GM10266 (cell line): ENCODE measurements at regions not wholly inside any gene's neighbourhood (a gene's known extent, or its start where the extent isn't known, plus 50 kb on each side); places are given as distances from the start of the nearest gene placed in this dataset.

ENCODE experiments used
- DNase-seq: peaks from one replicate; pipeline ENCODE4 v3.0.0; 2012; ENCODE audit errors: extremely low spot score
- TF ChIP-seq, protein P1 (sequence below): IDR thresholded peaks from 2 replicates; pipeline ENCODE4 v1.5.1; 2012; ENCODE audit warnings: mild to moderate bottlenecking, low read depth; ENCODE audit not compliant: control insufficient read depth, insufficient read depth; ENCODE audit errors: missing control alignments

DNA sequence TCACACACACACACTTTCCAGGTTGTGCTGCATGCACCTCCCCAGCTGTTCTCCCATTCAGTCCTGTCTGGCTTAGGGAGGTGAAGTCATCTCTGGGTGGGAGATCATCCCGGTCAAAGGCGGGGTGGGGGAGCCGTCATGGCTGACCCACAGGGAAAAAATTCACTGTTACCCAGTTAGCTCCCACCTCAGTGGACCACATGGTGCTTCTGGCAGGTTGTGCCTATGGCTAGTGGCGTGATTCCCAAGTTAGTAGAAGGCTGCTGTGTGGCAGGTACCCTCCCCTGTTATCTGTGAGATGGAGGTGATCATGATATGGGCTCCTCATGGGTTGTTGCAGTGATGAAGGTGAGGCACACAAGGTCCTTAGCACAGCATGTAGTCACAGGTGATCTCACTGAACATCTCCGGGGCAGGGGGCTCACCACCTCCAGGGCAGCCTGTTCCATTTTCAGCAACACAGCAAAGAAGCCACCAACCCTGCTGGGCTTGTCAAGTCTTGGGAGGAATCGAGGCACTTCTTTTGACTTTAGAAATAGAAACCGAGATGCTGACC lies 154.9 kb upstream of the CCND2 start:
- TF ChIP-seq, protein P1, sequence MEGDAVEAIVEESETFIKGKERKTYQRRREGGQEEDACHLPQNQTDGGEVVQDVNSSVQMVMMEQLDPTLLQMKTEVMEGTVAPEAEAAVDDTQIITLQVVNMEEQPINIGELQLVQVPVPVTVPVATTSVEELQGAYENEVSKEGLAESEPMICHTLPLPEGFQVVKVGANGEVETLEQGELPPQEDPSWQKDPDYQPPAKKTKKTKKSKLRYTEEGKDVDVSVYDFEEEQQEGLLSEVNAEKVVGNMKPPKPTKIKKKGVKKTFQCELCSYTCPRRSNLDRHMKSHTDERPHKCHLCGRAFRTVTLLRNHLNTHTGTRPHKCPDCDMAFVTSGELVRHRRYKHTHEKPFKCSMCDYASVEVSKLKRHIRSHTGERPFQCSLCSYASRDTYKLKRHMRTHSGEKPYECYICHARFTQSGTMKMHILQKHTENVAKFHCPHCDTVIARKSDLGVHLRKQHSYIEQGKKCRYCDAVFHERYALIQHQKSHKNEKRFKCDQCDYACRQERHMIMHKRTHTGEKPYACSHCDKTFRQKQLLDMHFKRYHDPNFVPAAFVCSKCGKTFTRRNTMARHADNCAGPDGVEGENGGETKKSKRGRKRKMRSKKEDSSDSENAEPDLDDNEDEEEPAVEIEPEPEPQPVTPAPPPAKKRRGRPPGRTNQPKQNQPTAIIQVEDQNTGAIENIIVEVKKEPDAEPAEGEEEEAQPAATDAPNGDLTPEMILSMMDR, result no peak
- no peak for DNase-seq

DNA sequence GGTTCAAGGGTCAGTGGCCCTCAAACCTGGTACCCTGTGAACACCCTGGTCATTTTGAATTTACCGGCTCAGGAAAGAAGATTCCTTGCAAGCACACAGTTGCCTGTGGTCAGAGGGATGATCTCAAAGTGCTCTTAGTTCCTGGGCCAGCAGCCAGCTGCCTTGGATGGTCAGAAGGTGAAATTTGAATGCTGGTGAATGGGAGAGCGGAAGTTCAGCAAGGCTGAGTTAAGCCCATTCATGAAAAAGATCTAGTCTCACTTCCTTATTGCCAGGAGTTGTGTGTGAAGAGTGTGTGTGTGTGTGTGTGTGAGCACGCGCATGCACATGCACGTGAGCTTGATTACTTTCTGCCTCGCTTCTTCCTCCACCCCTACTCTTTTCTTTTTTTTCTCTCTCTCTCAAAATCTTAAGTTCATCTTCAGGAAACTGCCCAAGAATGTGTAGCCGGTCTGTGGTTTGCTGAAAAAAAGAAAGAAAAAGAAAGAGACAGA lies 155.5 kb upstream of the CCND2 start:
- TF ChIP-seq, protein P1, result no peak
- DNase-seq, result peak; percentile 41

DNA sequence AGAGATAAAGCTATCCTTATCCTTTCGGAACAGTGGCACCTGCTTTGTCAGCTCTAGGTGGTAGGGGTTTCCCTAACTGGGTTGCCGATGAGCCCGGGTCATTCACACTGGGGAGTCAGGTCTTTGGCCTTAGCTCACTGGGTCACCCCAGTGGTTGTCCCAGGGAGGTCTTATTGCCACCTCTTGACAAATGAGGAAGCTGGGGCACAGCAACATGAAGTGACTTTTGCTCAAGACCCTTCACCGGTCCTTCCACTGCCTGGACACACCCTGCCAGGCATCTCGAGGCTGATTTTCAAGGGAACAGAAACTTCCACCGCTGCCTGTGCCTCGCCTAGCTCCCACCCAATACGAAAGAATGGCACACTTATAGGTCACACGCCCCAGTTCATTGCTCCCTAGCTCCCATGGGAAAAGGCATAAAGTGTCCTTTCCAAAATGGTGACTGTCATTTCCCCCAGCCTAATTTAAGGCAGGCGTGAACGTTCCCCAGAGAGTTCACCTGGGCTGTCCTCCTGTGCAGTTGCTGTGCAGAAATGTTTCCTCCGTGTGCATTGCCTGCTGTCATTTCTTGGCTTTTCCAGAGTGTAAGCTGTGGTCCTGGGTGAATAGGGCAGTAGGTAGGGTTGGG lies 156.1 kb upstream of the CCND2 start:
- no peak for DNase-seq
- TF ChIP-seq, protein P1, result no peak

DNA sequence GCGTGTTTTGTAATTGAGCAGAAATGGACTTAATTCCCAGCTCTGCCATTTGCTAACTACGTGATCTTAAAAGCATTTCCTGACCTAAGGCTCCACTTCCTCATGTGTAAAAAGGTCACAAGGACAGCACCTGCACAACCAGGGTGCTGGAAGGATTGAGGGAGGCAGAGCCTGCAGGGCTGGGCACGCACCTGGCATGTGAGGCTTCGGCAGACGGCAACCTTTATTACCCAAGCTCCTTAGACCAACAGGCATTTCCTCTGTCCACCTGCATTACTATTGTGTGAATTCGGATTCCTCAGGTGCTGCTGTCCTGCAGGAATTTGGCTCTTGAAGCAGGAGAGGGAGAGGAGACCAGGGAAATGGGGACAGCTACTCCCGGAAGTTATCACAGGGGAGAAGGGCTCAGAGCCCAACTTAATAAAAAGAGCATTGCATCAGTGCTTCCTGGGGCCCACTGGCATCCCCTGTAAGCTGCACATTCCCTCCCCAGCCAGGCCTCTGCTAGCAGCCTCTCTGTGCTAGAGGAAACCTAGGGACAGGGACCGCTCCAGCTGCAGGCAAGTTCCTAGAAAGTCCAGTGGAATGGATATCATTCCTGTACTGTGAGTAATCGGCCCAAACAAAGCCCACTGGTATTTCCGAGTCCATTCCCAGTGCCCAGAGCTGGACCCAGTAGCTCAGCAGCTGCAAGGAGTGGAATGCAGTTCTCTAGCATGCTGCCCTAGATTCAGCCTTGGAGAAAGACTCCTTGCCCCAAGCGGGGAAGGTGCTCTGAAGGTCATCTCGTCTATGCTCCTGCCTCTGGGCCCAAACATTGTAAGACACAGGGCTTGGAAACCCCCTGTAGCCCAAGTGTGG lies 157.1 kb upstream of the CCND2 start:
- TF ChIP-seq, protein P1, result no peak
- DNase-seq, result no peak

DNA sequence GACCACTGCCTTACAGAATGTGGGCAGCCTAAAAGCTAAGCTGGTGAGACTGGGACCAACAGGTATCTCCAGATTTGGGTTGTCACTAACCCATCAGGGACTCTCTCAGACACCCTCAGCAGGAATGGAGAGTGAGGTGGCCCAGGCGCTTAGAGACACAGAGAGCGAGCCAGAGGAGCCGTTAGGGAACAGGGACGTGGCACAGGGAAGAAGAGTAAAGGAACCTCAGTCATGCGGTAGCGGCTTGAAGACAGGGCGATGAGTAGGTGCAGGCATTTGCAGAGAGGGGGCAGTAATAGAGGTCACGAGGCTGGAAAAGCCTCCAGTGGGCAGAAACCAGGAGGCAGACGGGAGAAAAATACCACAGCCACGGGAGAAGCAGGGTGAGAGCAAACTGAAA lies 158.0 kb upstream of the CCND2 start:
- DNase-seq, result no peak
- TF ChIP-seq, protein P1, result no peak

DNA sequence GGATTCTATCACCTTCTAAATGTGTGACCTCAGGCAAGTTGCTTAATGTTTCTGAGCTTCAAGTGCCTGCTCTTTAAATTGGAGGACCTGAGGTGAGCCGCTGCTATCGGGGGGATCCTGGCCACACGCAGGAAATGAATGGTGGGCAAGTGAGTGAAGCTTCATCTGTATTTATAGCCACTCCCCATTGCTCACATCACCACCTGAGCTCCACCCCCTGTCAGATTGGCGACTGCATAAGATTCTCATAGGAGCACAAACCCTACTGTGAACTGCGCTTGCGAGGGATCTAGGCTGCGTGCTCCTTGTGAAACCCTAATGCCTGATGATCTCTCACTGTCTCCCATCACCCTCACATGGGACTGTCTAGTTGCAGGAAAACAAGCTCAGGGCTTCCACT lies 158.6 kb upstream of the CCND2 start:
- TF ChIP-seq, protein P1, result no peak
- DNase-seq, result no peak
